Embryonic facial prominence (tissue), 1 donor: ENCODE measurements at regions not wholly inside any gene's neighbourhood (a gene's known extent, or its start where the extent isn't known, plus 50 kb on each side); places are given as distances from the start of the nearest gene placed in this dataset.

Experiments
- DNase-seq: peaks from one replicate; pipeline ENCODE4 v3.0.0-alpha.2; 2016; ENCODE audit errors: extremely low spot score

- DNase-seq = no peak
Measured at GRCh38 chr15:69576948-69577351, 124.3 kb downstream of the RPLP1 start.

GRCh38 chr15:69577397-69577796 lies 124.8 kb downstream of the RPLP1 start:
- no peak for DNase-seq

GRCh38 chr15:69578252-69578651 lies 125.6 kb downstream of the RPLP1 start:
- no peak for DNase-seq

GRCh38 chr15:69578787-69579583 lies 126.4 kb downstream of the RPLP1 start:
- DNase-seq = no peak

GRCh38 chr15:69579950-69580618 lies 127.5 kb downstream of the RPLP1 start:
- DNase-seq = no peak

GRCh38 chr15:69583626-69584025 lies 131.0 kb downstream of the RPLP1 start:
- DNase-seq = no peak

GRCh38 chr15:69585937-69586336 lies 133.3 kb downstream of the RPLP1 start:
- no peak for DNase-seq

- no peak for DNase-seq
Measured at GRCh38 chr15:69586721-69587120, 134.1 kb downstream of the RPLP1 start.

- DNase-seq = no peak
Measured at GRCh38 chr15:69587723-69588426, 135.3 kb downstream of the RPLP1 start.

GRCh38 chr15:69590201-69590710 lies 137.6 kb downstream of the RPLP1 start:
- no peak for DNase-seq

GRCh38 chr15:69590932-69591524 lies 138.4 kb downstream of the RPLP1 start:
- DNase-seq = no peak

GRCh38 chr15:69591905-69592508 lies 139.4 kb downstream of the RPLP1 start:
- DNase-seq = no peak

GRCh38 chr15:69592954-69593353 lies 140.3 kb downstream of the RPLP1 start:
- DNase-seq = no peak

- no peak for DNase-seq
Measured at GRCh38 chr15:69593488-69593887, 140.9 kb downstream of the RPLP1 start.

GRCh38 chr15:69593981-69594966 lies 141.7 kb downstream of the RPLP1 start:
- peak; percentile 24 for DNase-seq

- no peak for DNase-seq
Measured at GRCh38 chr15:69595009-69595791, 142.6 kb downstream of the RPLP1 start.

- DNase-seq = no peak
Measured at GRCh38 chr15:69597061-69597592, 144.5 kb downstream of the RPLP1 start.

- no peak for DNase-seq
Measured at GRCh38 chr15:69599271-69599670, 146.7 kb downstream of the RPLP1 start.

GRCh38 chr15:69600556-69601085 lies 148.0 kb downstream of the RPLP1 start:
- DNase-seq = no peak
